ENCODE measurements at regions not wholly inside any gene's neighbourhood (a gene's known extent, or its start where the extent isn't known, plus 50 kb on each side); places are given as distances from the start of the nearest gene placed in this dataset.

- no peak overlapping the region for H3K4me3 ChIP-seq
- H3K36me3 ChIP-seq (replicated peaks in 1 of 2) = no peaks in the 10 kb centered on the region
- no peaks in the 10 kb centered on the region for H3K9me3 ChIP-seq (replicated peaks in 1 of 3)
- intact Hi-C loops (cut with DNase I) = loop anchor here (5.0 kb wide), 2 partner anchors 317 to 322 kb away; partner anchors contain the start of gene GADD45G (in 1 of the 2)
- peak in 5 of 6 experiments; percentile 45 to 75 (median 71) for TF ChIP-seq CTCF (IDR thresholded peaks at IDR 0.05)
- peak in 1 of 2 donors; percentile 63 for TF ChIP-seq POLR2A (IDR thresholded peaks at IDR 0.05)
- H3K4me1 ChIP-seq (replicated peaks in 1 of 2) = peaks cover 16 to 24% of the 10 kb centered on the region in 2 donors
- H3K27me3 ChIP-seq = no peaks in the 10 kb centered on the region
- WGBS, 4 donors = 26 to 30% (median 27%) methylated on average over 12 of the region's 12 CpGs
- H3K27ac ChIP-seq = peak overlapping the region in 4 of 5 donors; percentile 54 to 75 (median 71)
- DNase-seq = peak; percentile 87 to 97 (median 93)
These were observed 319.2 kb downstream of the GADD45G start for GRCh38 chr9:89923961-89924504.

- peak in 1 of 7 donors; percentile 22 for DNase-seq
- 85 to 100% (median 97%) methylated on average over 1 to 2 of the region's 2 CpGs for WGBS, 4 donors
- no peak for TF ChIP-seq POLR2A (IDR thresholded peaks at IDR 0.05)
- no peak for TF ChIP-seq CTCF (IDR thresholded peaks at IDR 0.05)
- peaks cover 12 to 30% of the 10 kb centered on the region in 2 donors for H3K4me1 ChIP-seq (replicated peaks in 1 of 2)
- H3K4me3 ChIP-seq = no peak overlapping the region
- no peaks in the 10 kb centered on the region for H3K9me3 ChIP-seq (replicated peaks in 1 of 3)
- H3K27me3 ChIP-seq = no peaks in the 10 kb centered on the region
- intact Hi-C loops (cut with DNase I) = loop anchor here (5.0 kb wide), 3 partner anchors 173 to 322 kb away; partner anchors contain the start of gene GADD45G (in 1 of the 2)
- H3K36me3 ChIP-seq (replicated peaks in 1 of 2) = no peaks in the 10 kb centered on the region
- H3K27ac ChIP-seq = peak overlapping the region in 4 of 5 donors; percentile 38 to 75 (median 60)
These were observed 319.8 kb downstream of the GADD45G start for GRCh38 chr9:89924611-89925010.

GRCh38 chr9:89926167-89926566, 321.4 kb downstream of the GADD45G start:
- Histone ChIP-seq H3K27ac (no peak overlapping the region), H3K27me3 (no peaks in the 10 kb centered on the region), H3K4me1 (replicated peaks in 1 of 2) (peaks cover 12 to 40% of the 10 kb centered on the region in 2 donors), H3K4me3 (no peak overlapping the region), H3K9me3 (replicated peaks in 1 of 3) (no peaks in the 10 kb centered on the region), H3K36me3 (replicated peaks in 1 of 2) (no peaks in the 10 kb centered on the region)
- intact Hi-C loops (cut with DNase I) = loop anchor here in 1 of 2 donors (5.0 kb wide), 1 partner anchor 171 kb away; no protein-coding TSS in a partner anchor
- 79 to 85% (median 83%) methylated on average over 5 of the region's 5 CpGs for WGBS, 4 donors
- no peak for DNase-seq
- TF ChIP-seq CTCF (IDR thresholded peaks at IDR 0.05) = no peak
- no peak for TF ChIP-seq POLR2A (IDR thresholded peaks at IDR 0.05)

GRCh38 chr9:89926691-89927220, 321.9 kb downstream of the GADD45G start:
- WGBS, 4 donors = 68 to 80% (median 73%) methylated on average over 7 of the region's 7 CpGs
- H3K27me3 ChIP-seq = no peaks in the 10 kb centered on the region
- TF ChIP-seq POLR2A (IDR thresholded peaks at IDR 0.05) (no peak), CTCF (IDR thresholded peaks at IDR 0.05) (no peak)
- no peak overlapping the region for H3K4me3 ChIP-seq
- H3K36me3 ChIP-seq (replicated peaks in 1 of 2) = no peaks in the 10 kb centered on the region
- H3K9me3 ChIP-seq (replicated peaks in 1 of 3) = no peaks in the 10 kb centered on the region
- DNase-seq = no peak
- peaks cover 12 to 40% of the 10 kb centered on the region in 2 donors for H3K4me1 ChIP-seq (replicated peaks in 1 of 2)
- intact Hi-C loops (cut with DNase I) = loop anchor here in 1 of 2 donors (5.0 kb wide), 1 partner anchor 171 kb away; no protein-coding TSS in a partner anchor
- H3K27ac ChIP-seq = no peak overlapping the region
